H54 (cell line): ENCODE measurements at regions not wholly inside any gene's neighbourhood (a gene's known extent, or its start where the extent isn't known, plus 50 kb on each side); places are given as distances from the start of the nearest gene placed in this dataset.
"Not testable (repeated sequence)": the region's sequence is repeated elsewhere in the genome, so short reads cannot be mapped to it uniquely, and the experiment has no call there.

Experiments
- DNase-seq: peaks from one replicate; pipeline ENCODE4 v3.0.0; 2011; ENCODE audit warnings: low spot score, mixed read lengths; ENCODE audit not compliant: insufficient read length
- FAIRE-seq: peaks from 3 replicates; lab custom pipeline; 2011; peaks lifted over from hg19 to GRCh38; lab: Jason Lieb, UNC
- POLR2A ChIP-seq: IDR thresholded peaks from 2 replicates; pipeline ENCODE4 v1.6.1; 2011; ENCODE audit warnings: low read depth, mild to moderate bottlenecking, low read length

GRCh38 chr14:66234411-66234810 lies 251.8 kb upstream of the CCDC196 start:
- FAIRE-seq (no peak), DNase-seq (no peak)
- no peak for TF ChIP-seq POLR2A

- no peak for TF ChIP-seq POLR2A
- DNase-seq (no peak), FAIRE-seq (no peak)
Observed at GRCh38 chr14:66237741-66238140, 248.4 kb upstream of the CCDC196 start.

DNA sequence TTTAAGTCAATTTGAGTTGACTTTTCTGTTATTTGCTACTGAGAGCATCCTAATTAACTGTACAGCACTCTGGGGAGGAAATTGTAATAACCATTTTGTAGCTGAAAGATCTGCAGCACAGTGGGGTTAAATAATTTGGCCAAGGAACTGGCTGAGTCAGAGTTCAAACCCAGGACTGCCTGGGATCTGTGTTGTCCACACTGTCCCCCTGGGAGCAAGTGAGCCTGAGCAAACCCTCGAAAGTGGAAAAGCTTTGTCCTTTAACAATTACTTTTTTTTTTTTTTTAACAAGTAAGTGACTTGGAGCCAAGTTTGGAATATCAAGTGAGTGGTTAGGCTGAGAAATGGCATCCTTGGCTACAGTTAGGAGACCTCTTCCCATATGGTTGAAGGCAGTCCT lies 247.2 kb upstream of the CCDC196 start:
- TF ChIP-seq POLR2A = no peak
- DNase-seq = no peak
- FAIRE-seq = no peak

DNA sequence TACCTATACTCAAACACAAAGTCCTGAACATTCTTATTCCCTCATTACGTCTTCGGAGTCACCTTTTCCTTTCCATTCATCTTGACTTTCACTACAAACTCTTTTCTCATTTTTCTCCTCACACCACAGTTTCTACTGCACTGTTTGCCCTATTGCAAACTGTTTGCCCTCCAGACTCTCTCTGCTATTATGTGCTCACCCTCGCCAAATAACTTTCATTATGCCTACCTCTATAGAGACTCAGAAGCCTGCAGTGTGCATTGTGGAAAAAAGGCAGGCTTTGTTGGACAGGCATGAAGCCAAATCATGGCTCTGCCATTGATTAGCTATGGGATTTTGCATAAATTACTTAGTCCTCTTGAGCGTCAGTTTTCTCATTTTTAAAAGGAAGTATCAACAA lies 246.6 kb upstream of the CCDC196 start:
- TF ChIP-seq POLR2A = no peak
- DNase-seq = no peak
- no peak for FAIRE-seq

- FAIRE-seq (no peak), DNase-seq (no peak)
- TF ChIP-seq POLR2A = no peak
Observed at GRCh38 chr14:66240105-66240504, 246.1 kb upstream of the CCDC196 start.

GRCh38 chr14:66242001-66242400 lies 244.2 kb upstream of the CCDC196 start:
- no peak for FAIRE-seq

DNA sequence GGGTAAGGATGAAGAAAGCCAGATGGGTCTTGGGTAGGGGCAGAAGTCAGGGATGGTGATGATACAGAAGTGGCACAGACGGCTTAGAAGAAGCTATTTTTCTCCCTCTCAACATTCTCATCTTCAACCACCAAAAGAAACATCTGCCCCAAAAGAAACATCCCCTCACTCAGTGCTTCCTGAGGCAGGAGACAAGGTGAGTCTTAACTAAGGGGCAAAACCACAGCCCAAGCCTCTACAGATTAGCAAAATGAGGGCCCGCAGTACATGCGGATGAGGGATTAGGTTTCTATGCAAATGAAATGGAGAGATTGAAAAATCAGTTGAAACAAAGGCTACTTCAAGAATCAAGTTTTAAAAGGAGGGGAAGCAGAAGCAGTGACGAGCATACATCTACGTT lies 241.3 kb upstream of the CCDC196 start:
- DNase-seq (no peak), FAIRE-seq (no peak)
- TF ChIP-seq POLR2A = no peak

More at GRCh38 chr14:66242001-66242400, 244.2 kb upstream of the CCDC196 start:
- DNase-seq = no peak
- TF ChIP-seq POLR2A = no peak

DNA sequence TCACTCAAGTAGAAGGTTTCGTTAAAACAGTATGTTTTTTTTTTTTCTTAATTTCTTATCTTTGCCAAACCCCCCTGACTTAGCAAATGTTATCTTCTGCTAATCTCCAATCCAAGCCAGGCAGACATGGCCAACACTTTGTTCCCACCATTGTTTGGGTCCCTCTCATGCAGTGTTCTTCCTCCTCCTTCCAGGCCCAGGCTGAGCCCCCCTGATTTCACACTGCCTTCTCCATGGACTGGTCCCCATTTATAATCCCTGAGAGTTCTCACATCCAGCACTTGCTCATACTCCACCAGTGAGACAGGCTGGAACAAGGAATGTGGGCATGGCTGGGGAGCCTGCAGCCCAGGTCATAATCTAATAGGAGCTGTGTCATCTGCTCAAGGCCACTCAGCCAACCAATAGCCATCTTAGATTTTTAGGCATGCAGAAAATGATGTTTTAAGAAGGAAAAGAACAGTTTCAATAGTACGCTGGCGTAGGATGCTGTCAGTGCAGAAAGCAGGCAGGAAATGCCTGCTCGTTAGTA lies 238.4 kb upstream of the CCDC196 start:
- no peak for TF ChIP-seq POLR2A
- DNase-seq (no peak), FAIRE-seq (no peak)

- FAIRE-seq = no peak
- TF ChIP-seq POLR2A = no peak
- DNase-seq = no peak
Observed at GRCh38 chr14:66248256-66248655, 237.9 kb upstream of the CCDC196 start.

- no peak for DNase-seq
- no peak for FAIRE-seq
- TF ChIP-seq POLR2A = no peak
Observed at GRCh38 chr14:66249544-66249943, 236.6 kb upstream of the CCDC196 start.

- FAIRE-seq = no peak
- no peak for DNase-seq
- TF ChIP-seq POLR2A = no peak
Observed at GRCh38 chr14:66254038-66254437, 232.1 kb upstream of the CCDC196 start.

- FAIRE-seq = no peak
- no peak for DNase-seq
- no peak for TF ChIP-seq POLR2A
Observed at GRCh38 chr14:66268802-66269334, 217.3 kb upstream of the CCDC196 start.

DNA sequence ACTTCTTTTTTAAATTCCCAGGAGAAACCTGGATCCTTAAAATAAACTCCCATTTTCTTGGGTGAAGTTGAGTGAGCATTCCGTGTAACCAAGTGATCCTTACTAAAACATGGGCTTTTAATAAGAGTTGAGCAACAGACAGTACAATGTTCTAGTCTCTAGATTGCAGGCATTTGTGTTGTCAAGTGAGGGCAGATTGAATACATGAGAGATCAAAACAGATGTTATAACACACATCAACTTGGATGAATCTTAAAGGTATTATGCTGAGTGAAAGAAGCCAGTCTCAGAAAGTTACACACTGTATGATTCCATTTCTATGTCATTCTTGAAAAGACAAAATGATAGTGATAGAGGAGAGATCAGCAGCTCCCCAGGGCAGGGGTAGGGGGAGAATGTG lies 213.9 kb upstream of the CCDC196 start:
- FAIRE-seq (no peak), DNase-seq (no peak)
- TF ChIP-seq POLR2A = no peak

DNA sequence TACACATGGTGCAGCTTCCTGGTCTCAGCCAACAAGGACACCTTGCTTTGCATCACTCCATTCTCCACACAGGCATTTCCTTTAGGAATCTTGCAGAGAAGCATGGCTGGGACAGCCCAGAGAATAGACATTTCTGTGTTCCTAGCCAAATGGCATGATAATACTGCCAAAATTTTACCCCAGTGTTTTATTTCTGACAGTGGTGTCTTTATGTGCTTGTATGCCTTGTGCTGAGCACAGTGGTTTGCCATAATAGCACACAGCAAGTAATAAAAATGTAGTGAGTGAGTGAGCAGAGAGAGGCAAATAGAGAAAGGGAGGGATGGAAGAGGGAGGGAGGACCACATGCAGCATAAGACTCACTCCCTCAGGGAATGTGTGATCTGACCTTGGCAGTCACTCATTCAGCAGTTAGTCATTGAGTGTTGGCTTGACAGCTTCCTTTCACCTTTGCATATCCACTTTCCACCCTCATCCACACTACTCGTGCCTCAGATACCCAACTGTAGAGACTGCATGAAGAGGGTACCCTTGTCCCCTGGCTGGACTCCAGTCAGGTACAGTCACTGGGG lies 212.8 kb upstream of the CCDC196 start:
- TF ChIP-seq POLR2A = no peak
- no peak for DNase-seq
- FAIRE-seq = no peak

- FAIRE-seq, DNase-seq: not testable (repeated sequence)
Observed at GRCh38 chr14:66278418-66278817, 207.8 kb upstream of the CCDC196 start.
